Loucy (cell line): ENCODE measurements at regions not wholly inside any gene's neighbourhood (a gene's known extent, or its start where the extent isn't known, plus 50 kb on each side); places are given as distances from the start of the nearest gene placed in this dataset.

Source experiments
- H2AFZ ChIP-seq: fragments of 200-600 bp; sonication (generic); 2 replicates; pipeline ENCODE4 v1.6.0; 2016; ENCODE audit warnings: antibody characterized with exemption, mild to moderate bottlenecking, low read length, moderate library complexity
- H3F3A ChIP-seq: fragments of 200-600 bp; 2 replicates; pipeline ENCODE4 v1.6.0; 2016; ENCODE audit warnings: antibody characterized with exemption, low read depth, mild to moderate bottlenecking
- H3K27me3 ChIP-seq: fragments of 200-600 bp; sonication (generic); 2 replicates; pipeline ENCODE4 v1.6.1; 2014; ENCODE audit warnings: low read length, mild to moderate bottlenecking; ENCODE audit not compliant: insufficient read depth, poor library complexity, severe bottlenecking
- H3K36me3 ChIP-seq: fragments of 200-600 bp; sonication (generic); 2 replicates; pipeline ENCODE4 v1.6.1; 2016; ENCODE audit warnings: low read length; ENCODE audit not compliant: insufficient read depth
- H3K4me1 ChIP-seq: fragments of 200-600 bp; sonication (generic); 2 replicates; pipeline ENCODE4 v1.5.1; 2014; ENCODE audit warnings: low read length, mild to moderate bottlenecking; ENCODE audit not compliant: insufficient read depth, poor library complexity, severe bottlenecking
- H3K4me2 ChIP-seq: fragments of 200-600 bp; sonication (generic); 2 replicates; pipeline ENCODE4 v1.6.0; 2014; ENCODE audit warnings: antibody characterized with exemption, low read length, low read depth, mild to moderate bottlenecking; ENCODE audit not compliant: poor library complexity, severe bottlenecking
- H3K4me3 ChIP-seq: fragments of 200-600 bp; sonication (generic); 2 replicates; pipeline ENCODE4 v1.5.1; 2014; ENCODE audit warnings: low read length, mild to moderate bottlenecking, mixed read lengths; ENCODE audit not compliant: poor library complexity, severe bottlenecking
- H3K79me2 ChIP-seq: fragments of 200-600 bp; sonication (generic); 2 replicates; pipeline ENCODE4 v1.6.1; 2014; ENCODE audit warnings: low read length; ENCODE audit not compliant: insufficient read depth
- H3K9ac ChIP-seq: fragments of 200-600 bp; sonication (generic); 2 replicates; pipeline ENCODE4 v1.6.0; 2014; ENCODE audit warnings: mild to moderate bottlenecking, low read depth, low read length, moderate library complexity; ENCODE audit not compliant: poor library complexity, severe bottlenecking
- H3K9me2 ChIP-seq: fragments of 200-600 bp; sonication (generic); replicated peaks from 2 replicates; pipeline ENCODE4 v1.6.1; 2016; ENCODE audit warnings: low read depth, low read length, mixed read lengths
- H3K9me3 ChIP-seq: fragments of 200-600 bp; sonication (generic); 2 replicates; pipeline ENCODE4 v1.6.1; 2014; ENCODE audit warnings: mild to moderate bottlenecking, antibody characterized with exemption, low read length, low read depth; ENCODE audit not compliant: insufficient read depth
- H4K20me1 ChIP-seq: fragments of 200-600 bp; sonication (generic); 2 replicates; pipeline ENCODE4 v1.6.0; 2014; ENCODE audit warnings: antibody characterized with exemption, low read length, mild to moderate bottlenecking; ENCODE audit not compliant: insufficient read depth, poor library complexity, severe bottlenecking
- CTCF ChIP-seq: fragments of 200-600 bp; sonication (generic); conservative IDR thresholded peaks from 2 replicates; pipeline ENCODE4 v1.5.1; 2014; ENCODE audit warnings: mild to moderate bottlenecking, antibody characterized with exemption, low read length
- EZH2phosphoT487 ChIP-seq: fragments of 200-600 bp; IDR thresholded peaks from 2 replicates; pipeline ENCODE4 v1.6.1; 2018; ENCODE audit warnings: antibody characterized with exemption, mild to moderate bottlenecking, moderate library complexity, borderline replicate concordance

GRCh38 chr17:52368886-52369285 is 210.4 kb upstream of the CA10 start:
- no peaks in the 10 kb centered on the region for H3F3A ChIP-seq
- no peak overlapping the region for H2AFZ ChIP-seq
- H3K9me2 ChIP-seq, result no peaks in the 10 kb centered on the region
- no peaks in the 10 kb centered on the region for H3K4me1 ChIP-seq
- H3K9ac ChIP-seq, result no peak overlapping the region
- H3K79me2 ChIP-seq, result no peaks in the 10 kb centered on the region
- H4K20me1 ChIP-seq, result no peaks in the 10 kb centered on the region
- TF ChIP-seq EZH2phosphoT487 (no peak), CTCF (no peak)
- no peak overlapping the region for H3K4me2 ChIP-seq
- no peak overlapping the region for H3K4me3 ChIP-seq
- no peaks in the 10 kb centered on the region for H3K27me3 ChIP-seq
- H3K9me3 ChIP-seq, result no peaks in the 10 kb centered on the region
- no peaks in the 10 kb centered on the region for H3K36me3 ChIP-seq

GRCh38 chr17:52357854-52358253 is 199.3 kb upstream of the CA10 start:
- Histone ChIP-seq H3F3A (no peaks in the 10 kb centered on the region), H2AFZ (no peak overlapping the region), H3K4me2 (no peak overlapping the region)

GRCh38 chr17:52336796-52337195 is 178.3 kb upstream of the CA10 start:
- no peak for TF ChIP-seq CTCF
- no peak for TF ChIP-seq EZH2phosphoT487
- H4K20me1 ChIP-seq, result no peaks in the 10 kb centered on the region
- no peak overlapping the region for H3K4me2 ChIP-seq
- H3K79me2 ChIP-seq, result no peaks in the 10 kb centered on the region
- H3F3A ChIP-seq, result no peaks in the 10 kb centered on the region
- no peak overlapping the region for H2AFZ ChIP-seq
- no peak overlapping the region for H3K9ac ChIP-seq
- H3K36me3 ChIP-seq, result no peaks in the 10 kb centered on the region
- H3K4me1 ChIP-seq, result no peaks in the 10 kb centered on the region
- H3K9me2 ChIP-seq, result no peaks in the 10 kb centered on the region
- H3K9me3 ChIP-seq, result 0 out of 2 replicates have a peak, but pooled peaks cover 3% of the 10 kb centered on the region
- no peaks in the 10 kb centered on the region for H3K27me3 ChIP-seq
- no peak overlapping the region for H3K4me3 ChIP-seq

More at GRCh38 chr17:52357854-52358253, 199.3 kb upstream of the CA10 start:
- H3K4me1 ChIP-seq, result no peaks in the 10 kb centered on the region
- no peaks in the 10 kb centered on the region for H3K27me3 ChIP-seq
- H3K9ac ChIP-seq, result no peak overlapping the region
- TF ChIP-seq EZH2phosphoT487, result no peak
- TF ChIP-seq CTCF, result no peak
- no peak overlapping the region for H3K4me3 ChIP-seq
- H3K36me3 ChIP-seq, result no peaks in the 10 kb centered on the region
- no peaks in the 10 kb centered on the region for H3K79me2 ChIP-seq
- no peaks in the 10 kb centered on the region for H3K9me3 ChIP-seq
- no peaks in the 10 kb centered on the region for H3K9me2 ChIP-seq
- no peaks in the 10 kb centered on the region for H4K20me1 ChIP-seq
